ENCODE measurements at regions not wholly inside any gene's neighbourhood (a gene's known extent, or its start where the extent isn't known, plus 50 kb on each side); places are given as distances from the start of the nearest gene placed in this dataset.

DNA sequence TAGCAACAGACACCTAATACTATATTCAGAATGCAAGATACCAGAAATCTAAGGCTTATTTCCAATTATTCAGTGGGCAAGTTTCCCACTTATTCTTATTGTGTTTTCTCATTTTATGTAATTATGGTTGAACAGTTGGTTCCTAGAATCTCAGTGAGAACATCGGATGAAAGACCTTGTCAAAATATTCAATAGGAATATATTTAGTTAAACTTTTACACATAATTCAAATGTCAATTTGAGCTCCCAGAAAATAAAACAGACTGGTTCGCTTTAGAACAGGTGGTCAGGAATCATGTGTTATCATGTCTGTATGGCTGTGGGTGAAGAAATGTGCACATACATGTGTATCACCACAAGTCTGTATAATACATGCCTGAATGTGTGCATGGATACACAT, 447.8 kb downstream of the MED10 start:
- H3K9ac ChIP-seq (ENCODE audit: low read length): no peak overlapping the region
- no peak for DNase-seq
- ChIA-PET CTCF (no interaction called here), POLR2A (ENCODE audit: unreplicated experiment) (no interaction called here)
- TF ChIP-seq EZH2 (IDR thresholded peaks at IDR 0.05; ENCODE audit: low read length, unreplicated experiment) (no peak), EZH2phosphoT487 (IDR thresholded peaks at IDR 0.05; ENCODE audit: borderline replicate concordance, low read length) (no peak)
- TF ChIP-seq, protein P1, sequence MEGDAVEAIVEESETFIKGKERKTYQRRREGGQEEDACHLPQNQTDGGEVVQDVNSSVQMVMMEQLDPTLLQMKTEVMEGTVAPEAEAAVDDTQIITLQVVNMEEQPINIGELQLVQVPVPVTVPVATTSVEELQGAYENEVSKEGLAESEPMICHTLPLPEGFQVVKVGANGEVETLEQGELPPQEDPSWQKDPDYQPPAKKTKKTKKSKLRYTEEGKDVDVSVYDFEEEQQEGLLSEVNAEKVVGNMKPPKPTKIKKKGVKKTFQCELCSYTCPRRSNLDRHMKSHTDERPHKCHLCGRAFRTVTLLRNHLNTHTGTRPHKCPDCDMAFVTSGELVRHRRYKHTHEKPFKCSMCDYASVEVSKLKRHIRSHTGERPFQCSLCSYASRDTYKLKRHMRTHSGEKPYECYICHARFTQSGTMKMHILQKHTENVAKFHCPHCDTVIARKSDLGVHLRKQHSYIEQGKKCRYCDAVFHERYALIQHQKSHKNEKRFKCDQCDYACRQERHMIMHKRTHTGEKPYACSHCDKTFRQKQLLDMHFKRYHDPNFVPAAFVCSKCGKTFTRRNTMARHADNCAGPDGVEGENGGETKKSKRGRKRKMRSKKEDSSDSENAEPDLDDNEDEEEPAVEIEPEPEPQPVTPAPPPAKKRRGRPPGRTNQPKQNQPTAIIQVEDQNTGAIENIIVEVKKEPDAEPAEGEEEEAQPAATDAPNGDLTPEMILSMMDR (conservative IDR thresholded peaks at IDR 0.05; ENCODE audit: low read depth, low read length): no peak
- no peak overlapping the region for H3K4me2 ChIP-seq (ENCODE audit: low read length)
- BruUV-seq (replicated peaks): no TSS peak
- no peak overlapping the region for H3K4me3 ChIP-seq (ENCODE audit: low read length)
- intact Hi-C loops (cut with micrococcal nuclease): no loop called here
- H3F3A ChIP-seq (ENCODE audit: low read length, unreplicated experiment): no peaks in the 10 kb centered on the region
- no peaks in the 10 kb centered on the region for H3K79me2 ChIP-seq (ENCODE audit: low read length)
- no peak for ATAC-seq
- no peaks in the 10 kb centered on the region for H3K4me1 ChIP-seq (ENCODE audit: insufficient read depth, low read length)
- H3K27ac ChIP-seq (ENCODE audit: low read length): no peak overlapping the region
- H3K36me3 ChIP-seq (ENCODE audit: low read depth, low read length): no peaks in the 10 kb centered on the region
- no peaks in the 10 kb centered on the region for H3K9me3 ChIP-seq (ENCODE audit: low read length)
- H4K20me1 ChIP-seq (ENCODE audit: low read length): no peaks in the 10 kb centered on the region
- H3K9me2 ChIP-seq (replicated peaks; ENCODE audit: low read length): no peaks in the 10 kb centered on the region
- H2AFZ ChIP-seq (ENCODE audit: low read length): no peak overlapping the region
- peaks cover 89% of the 10 kb centered on the region for H3K27me3 ChIP-seq (ENCODE audit: low read length)

DNA sequence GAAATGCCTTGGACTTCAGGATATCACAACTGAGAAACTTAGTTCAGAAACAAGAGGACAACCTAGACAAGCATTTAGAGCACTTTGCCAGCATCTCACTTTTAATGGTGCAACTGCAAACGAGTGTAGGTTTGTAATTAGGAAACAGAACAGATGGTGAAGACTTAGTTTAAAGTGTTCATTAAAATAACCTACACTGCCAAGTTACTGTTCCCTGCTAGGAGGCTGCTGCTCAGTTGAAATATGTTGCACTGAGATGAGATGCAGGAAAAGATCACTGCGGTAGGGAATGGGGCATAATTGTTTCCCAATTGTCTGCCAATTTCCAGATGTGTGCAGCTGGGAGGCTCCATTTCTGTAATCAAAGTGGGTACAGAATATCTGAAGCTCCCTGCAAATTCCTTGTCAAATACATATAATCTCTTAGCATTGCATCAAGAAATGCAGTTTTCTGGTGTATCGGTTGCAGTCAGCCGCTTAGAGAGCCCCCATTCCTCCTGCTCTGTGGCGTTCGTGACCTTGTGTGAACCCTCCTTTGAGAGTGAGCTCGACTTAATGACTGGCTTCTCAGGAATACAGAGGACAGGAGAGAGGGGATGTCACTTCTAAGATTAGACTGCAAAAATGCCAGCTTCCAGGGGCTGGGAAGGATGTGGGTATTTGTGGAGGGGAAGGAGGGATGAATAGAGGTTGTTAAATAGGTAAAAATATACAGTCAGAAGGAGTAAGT, 448.9 kb downstream of the MED10 start:
- Histone ChIP-seq H3K9me2 (replicated peaks; ENCODE audit: low read length) (no peaks in the 10 kb centered on the region), H4K20me1 (ENCODE audit: low read length) (no peaks in the 10 kb centered on the region), H3K4me2 (ENCODE audit: low read length) (no peak overlapping the region), H2AFZ (ENCODE audit: low read length) (no peak overlapping the region), H3K27ac (ENCODE audit: low read length) (no peak overlapping the region), H3K79me2 (ENCODE audit: low read length) (no peaks in the 10 kb centered on the region), H3K9me3 (ENCODE audit: low read length) (no peaks in the 10 kb centered on the region), H3K9ac (ENCODE audit: low read length) (no peak overlapping the region), H3K36me3 (ENCODE audit: low read depth, low read length) (no peaks in the 10 kb centered on the region), H3K4me3 (ENCODE audit: low read length) (no peak overlapping the region), H3K27me3 (ENCODE audit: low read length) (peaks cover 79% of the 10 kb centered on the region), H3F3A (ENCODE audit: low read length, unreplicated experiment) (no peaks in the 10 kb centered on the region), H3K4me1 (ENCODE audit: insufficient read depth, low read length) (no peaks in the 10 kb centered on the region)
- CTCF ChIA-PET: no interaction called here
- DNase-seq (no peak), ATAC-seq (no peak)
- BruUV-seq (replicated peaks): no TSS peak
- intact Hi-C loops (cut with micrococcal nuclease): no loop called here
- POLR2A ChIA-PET (ENCODE audit: unreplicated experiment): no interaction called here
- TF ChIP-seq, protein P1 (conservative IDR thresholded peaks at IDR 0.05; ENCODE audit: low read depth, low read length): no peak
- TF ChIP-seq EZH2phosphoT487 (IDR thresholded peaks at IDR 0.05; ENCODE audit: borderline replicate concordance, low read length): no peak
- TF ChIP-seq EZH2 (IDR thresholded peaks at IDR 0.05; ENCODE audit: low read length, unreplicated experiment): no peak

DNA sequence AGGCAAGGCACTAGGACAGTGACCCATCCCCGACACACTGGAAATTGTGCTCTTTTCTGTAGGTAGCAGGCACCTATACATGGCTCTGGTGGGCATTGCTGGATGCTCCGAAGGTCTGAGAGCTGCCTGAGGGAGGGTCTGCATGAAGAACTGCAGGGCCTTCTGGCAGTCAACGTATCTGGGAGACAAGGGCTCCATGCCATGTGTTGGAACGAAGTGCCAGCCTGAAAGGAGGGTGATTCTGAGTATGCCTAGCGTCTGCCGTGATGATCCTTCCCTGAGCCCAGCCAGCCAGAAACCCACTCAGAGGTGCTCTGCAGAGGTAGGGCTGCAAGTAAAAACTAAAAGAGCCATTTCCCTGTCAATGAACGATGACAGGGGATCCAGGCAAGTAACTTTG, 453.2 kb downstream of the MED10 start:
- POLR2A ChIA-PET (ENCODE audit: unreplicated experiment): no interaction called here
- H3K27ac ChIP-seq (ENCODE audit: low read length): no peak overlapping the region
- CTCF ChIA-PET: no interaction called here
- H3K9me3 ChIP-seq (ENCODE audit: low read length): no peaks in the 10 kb centered on the region
- no peaks in the 10 kb centered on the region for H3K79me2 ChIP-seq (ENCODE audit: low read length)
- peaks cover 41% of the 10 kb centered on the region for H3K27me3 ChIP-seq (ENCODE audit: low read length)
- no TSS peak for BruUV-seq (replicated peaks)
- ATAC-seq: no peak
- H2AFZ ChIP-seq (ENCODE audit: low read length): no peak overlapping the region
- intact Hi-C loops (cut with micrococcal nuclease): no loop called here
- H3K9me2 ChIP-seq (replicated peaks; ENCODE audit: low read length): no peaks in the 10 kb centered on the region
- no peaks in the 10 kb centered on the region for H4K20me1 ChIP-seq (ENCODE audit: low read length)
- no peaks in the 10 kb centered on the region for H3F3A ChIP-seq (ENCODE audit: low read length, unreplicated experiment)
- TF ChIP-seq EZH2phosphoT487 (IDR thresholded peaks at IDR 0.05; ENCODE audit: borderline replicate concordance, low read length) (no peak), EZH2 (IDR thresholded peaks at IDR 0.05; ENCODE audit: low read length, unreplicated experiment) (no peak)
- TF ChIP-seq, protein P1 (conservative IDR thresholded peaks at IDR 0.05; ENCODE audit: low read depth, low read length): no peak
- H3K36me3 ChIP-seq (ENCODE audit: low read depth, low read length): no peaks in the 10 kb centered on the region
- H3K4me1 ChIP-seq (ENCODE audit: insufficient read depth, low read length): no peaks in the 10 kb centered on the region
- no peak for DNase-seq
- H3K4me2 ChIP-seq (ENCODE audit: low read length): no peak overlapping the region
- no peak overlapping the region for H3K9ac ChIP-seq (ENCODE audit: low read length)
- H3K4me3 ChIP-seq (ENCODE audit: low read length): no peak overlapping the region

Measured in PC-3 (cell line).